ENCODE measurements at regions not wholly inside any gene's neighbourhood (a gene's known extent, or its start where the extent isn't known, plus 50 kb on each side); places are given as distances from the start of the nearest gene placed in this dataset.
"Not testable (repeated sequence)": the region's sequence is repeated elsewhere in the genome, so short reads cannot be mapped to it uniquely, and the experiment has no call there.

DNA sequence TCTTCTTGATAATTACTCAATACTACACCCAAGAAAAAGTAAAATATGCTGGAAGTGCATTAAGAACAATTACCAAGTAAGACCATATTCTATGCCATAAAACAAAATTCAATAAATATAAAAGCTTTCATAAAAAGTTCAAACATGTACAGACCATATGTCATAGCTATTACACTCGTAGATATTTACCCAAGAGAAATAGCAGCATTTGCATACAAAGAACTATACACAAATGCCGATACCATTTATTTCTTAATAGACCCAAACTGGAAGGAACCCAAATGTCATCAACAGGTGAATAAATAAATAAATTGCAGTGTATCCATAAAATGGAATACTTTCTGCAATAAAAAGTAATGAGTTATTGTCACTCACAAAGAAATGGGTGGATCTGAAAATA, 78.3 kb upstream of the SLC16A7 start:
- in situ Hi-C loops (cut with HindIII; ENCODE audit: low sequenced_read_pairs), result no loop called here

DNA sequence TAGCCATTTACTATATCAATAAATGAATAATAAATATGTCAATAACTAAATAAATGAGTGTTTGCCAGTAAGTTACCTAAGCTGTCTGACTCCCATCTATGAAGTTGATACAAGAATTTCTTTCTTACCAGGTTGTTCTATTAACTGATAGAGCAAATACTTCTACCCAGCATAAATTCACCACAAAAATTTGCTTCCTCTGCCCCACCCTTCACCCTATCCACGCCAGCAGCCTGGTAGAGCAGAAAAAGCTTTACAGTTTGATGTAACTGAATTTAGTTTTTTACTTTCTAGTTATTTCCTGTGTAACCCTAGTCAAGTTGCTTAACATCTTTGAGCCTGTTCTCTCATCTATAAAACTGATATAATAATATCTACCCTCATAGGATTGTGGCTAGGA, 94.9 kb upstream of the SLC16A7 start:
- DNase-seq (ENCODE audit: low spot score), result no peak

More for the DNA sequence above, 78.3 kb upstream of the SLC16A7 start:
- DNase-seq (ENCODE audit: low spot score), result no peak

DNA sequence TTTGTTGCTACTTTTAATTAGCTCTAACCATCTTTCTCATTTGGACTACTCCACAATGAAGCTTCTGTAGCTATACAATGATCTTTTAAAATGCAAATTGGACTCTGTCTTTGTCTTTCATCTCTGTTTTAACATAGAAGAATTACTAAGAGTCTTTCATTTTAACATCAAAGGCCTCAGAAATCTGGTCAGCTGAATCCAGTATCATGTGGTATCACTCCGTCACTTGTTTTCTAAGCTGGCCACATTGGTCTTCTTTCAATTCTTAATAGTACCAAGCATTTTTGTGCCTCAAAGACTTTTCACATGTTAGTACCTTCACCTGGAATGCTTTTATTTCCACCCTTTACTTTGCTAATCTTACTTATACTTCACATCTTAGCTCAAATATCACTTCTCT, 95.5 kb upstream of the SLC16A7 start:
- no peak for DNase-seq (ENCODE audit: low spot score)
- in situ Hi-C loops (cut with HindIII; ENCODE audit: low sequenced_read_pairs), result no loop called here

More for the DNA sequence above, 94.9 kb upstream of the SLC16A7 start:
- in situ Hi-C loops (cut with HindIII; ENCODE audit: low sequenced_read_pairs), result no loop called here

DNA sequence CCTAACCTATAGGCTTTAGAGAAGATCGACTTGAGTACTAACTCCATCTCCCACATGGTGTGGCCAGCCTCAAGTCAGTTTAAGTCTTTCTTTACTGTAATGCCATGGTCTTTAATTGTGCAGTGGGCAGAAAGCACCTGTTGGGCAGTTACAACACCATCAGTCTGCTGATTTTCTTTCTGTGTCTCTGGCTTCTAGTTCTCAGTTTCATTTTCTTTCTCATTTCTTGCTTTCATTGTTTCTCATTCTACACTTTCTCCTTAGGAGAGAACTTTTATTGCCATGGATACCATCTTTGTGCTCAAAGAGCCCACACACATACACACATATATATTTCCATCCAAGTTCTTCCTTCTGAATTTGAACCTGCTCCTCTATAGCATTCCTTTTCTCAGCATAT, 96.1 kb upstream of the SLC16A7 start:
- no peak for DNase-seq (ENCODE audit: low spot score)
- in situ Hi-C loops (cut with HindIII; ENCODE audit: low sequenced_read_pairs), result no loop called here

DNA sequence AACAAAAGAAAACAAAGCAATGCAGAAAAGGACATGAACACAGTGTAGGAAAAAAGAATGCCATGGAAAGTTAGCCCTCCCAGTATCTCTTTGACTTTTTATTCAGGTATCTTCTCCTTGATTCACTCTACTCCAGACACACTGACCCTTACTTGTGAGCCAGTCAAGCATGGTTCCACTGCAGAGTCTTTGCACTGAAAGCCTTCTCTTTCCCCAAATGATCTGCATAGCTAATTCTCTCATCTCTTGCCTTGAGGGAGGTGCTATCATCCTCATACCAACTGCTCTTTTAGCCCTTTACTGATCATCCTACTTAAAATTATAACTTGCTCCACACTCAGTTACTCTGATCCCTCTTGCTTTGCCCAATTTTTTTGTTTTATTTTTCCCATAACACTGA, 101.2 kb upstream of the SLC16A7 start:
- in situ Hi-C loops (cut with HindIII; ENCODE audit: low sequenced_read_pairs), result no loop called here
- no peak for DNase-seq (ENCODE audit: low spot score)

DNA sequence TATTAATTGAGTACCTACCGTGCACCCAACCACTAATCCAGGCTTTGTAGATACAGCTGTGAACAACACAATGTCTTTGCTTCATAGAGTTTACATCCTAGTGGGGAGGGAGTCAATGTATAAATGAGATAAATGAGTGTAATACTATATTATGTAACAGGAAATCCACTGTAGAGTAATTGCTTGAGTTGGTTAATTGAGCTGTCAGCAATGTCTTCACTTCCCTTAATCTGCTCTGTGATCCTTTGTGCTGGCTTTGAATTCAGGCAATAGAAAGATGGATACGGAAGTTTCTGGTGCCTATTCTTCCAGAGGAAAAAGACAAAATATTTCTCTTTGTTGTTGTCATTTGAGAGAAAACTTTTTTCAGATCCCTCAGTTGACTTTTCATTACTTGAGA, 104.0 kb upstream of the SLC16A7 start:
- DNase-seq (ENCODE audit: low spot score), result no peak
- in situ Hi-C loops (cut with HindIII; ENCODE audit: low sequenced_read_pairs), result no loop called here

DNA sequence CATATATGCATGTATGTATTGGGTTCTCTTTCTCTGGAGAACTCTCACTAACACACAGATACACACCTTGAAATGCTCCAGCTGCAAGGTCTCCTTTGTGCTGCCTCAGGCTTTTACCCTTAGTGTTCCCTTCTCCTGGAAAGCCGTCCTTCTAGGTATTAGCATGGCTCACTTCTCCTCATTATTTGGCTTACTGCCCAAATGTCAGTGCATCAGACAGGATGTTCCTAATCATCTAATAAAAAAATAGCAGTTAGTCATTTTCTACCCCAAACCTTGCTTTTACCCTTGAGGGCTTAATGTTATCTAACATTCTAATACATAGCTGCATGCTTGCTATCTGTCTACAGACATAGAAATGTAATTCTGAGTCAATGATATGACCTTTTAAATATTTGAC, 109.0 kb upstream of the SLC16A7 start:
- in situ Hi-C loops (cut with HindIII; ENCODE audit: low sequenced_read_pairs), result no loop called here
- DNase-seq (ENCODE audit: low spot score), result no peak

DNA sequence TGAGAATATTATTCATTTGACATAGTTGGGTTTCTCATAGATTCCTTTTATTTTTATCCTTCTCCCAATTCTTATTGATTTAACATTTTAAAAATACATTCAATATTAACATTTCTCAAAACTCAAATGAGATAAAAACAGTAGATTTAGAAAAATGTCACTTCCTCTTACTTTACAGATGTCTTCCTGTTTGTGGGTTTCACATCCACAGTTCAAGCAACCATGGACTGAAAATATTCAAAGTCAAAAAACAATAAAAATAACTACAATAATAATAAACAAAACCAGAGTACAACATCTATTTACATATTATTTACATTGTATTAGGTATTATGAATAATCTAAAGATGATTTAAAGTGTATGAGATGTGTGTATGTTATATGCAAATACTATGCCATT, 111.3 kb upstream of the SLC16A7 start:
- DNase-seq (ENCODE audit: low spot score), result no peak
- in situ Hi-C loops (cut with HindIII; ENCODE audit: low sequenced_read_pairs), result no loop called here

DNA sequence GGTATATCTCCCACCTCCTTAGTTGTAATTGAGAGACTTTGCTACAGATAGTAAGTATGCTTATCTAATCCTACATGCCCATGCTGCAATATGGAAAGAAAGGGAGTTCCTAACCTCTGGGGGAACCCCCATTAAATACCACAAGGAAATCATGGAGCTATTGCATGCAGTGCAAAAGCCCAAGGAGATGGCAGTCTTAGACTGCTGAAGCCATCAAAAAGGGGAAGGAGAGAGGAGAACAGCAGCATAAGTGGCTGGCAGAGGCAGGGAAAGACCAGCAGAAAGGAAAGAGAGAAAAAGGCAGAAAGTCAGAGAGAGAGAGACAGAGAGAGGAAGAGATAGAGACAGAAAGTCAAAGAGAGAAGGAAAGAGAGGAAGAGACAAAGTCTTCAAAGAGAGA, 121.6 kb upstream of the SLC16A7 start:
- in situ Hi-C loops (cut with HindIII; ENCODE audit: low sequenced_read_pairs); DNase-seq (ENCODE audit: low spot score): not testable (repeated sequence)

DNA sequence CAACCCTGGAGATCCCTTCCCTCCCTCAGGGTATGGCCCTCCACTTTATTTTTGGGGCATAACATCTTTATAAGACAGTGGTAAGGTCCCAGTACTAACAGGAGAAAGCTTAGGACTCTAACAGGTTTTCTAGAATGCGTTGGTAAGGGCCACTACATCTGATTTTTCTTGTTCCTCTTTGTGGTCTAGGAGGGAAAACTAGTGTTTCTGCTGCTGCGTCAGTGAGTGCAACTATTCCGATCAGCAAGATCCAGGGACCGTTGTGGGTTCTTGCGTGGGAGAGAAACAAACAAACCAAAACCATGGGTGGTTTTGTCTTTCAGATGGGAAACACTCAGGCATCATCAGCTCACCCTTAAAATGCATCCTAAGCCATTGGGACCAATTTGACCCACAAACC, 123.6 kb upstream of the SLC16A7 start:
- in situ Hi-C loops (cut with HindIII; ENCODE audit: low sequenced_read_pairs), result no loop called here
- no peak for DNase-seq (ENCODE audit: low spot score)

DNA sequence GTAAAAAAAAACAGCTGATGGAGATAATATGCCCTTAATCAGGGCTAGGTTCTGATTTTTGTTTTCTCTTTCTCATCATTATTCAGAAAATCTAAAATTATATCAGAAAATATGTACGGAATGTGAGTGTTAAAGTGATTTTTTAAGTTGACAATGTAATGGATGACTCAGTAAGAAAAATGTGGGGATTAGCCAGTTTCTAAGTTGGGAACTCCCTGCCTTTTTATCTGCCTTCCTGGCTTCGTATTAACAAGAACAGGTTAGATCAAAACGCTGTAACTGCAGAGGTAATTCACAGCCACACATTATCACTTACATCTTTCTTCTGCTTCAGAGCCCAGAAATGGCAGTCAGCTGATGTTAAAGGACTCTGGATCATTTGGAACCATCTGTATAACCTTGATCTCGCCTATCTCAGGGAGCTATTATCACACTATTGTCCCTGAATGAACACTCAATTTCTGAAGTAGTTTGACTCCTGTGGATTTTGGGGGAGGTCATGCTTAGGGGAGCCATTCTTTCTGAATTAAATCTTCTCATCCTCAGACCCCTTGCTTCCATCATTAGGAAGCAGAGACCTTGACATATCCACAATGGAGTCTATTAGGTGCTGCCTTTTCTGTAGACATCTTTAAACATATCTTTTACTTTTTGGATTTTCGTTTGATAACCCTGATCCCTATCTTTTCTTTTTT, 135.7 kb upstream of the SLC16A7 start:
- in situ Hi-C loops (cut with HindIII; ENCODE audit: low sequenced_read_pairs), result no loop called here
- no peak for DNase-seq (ENCODE audit: low spot score)

DNA sequence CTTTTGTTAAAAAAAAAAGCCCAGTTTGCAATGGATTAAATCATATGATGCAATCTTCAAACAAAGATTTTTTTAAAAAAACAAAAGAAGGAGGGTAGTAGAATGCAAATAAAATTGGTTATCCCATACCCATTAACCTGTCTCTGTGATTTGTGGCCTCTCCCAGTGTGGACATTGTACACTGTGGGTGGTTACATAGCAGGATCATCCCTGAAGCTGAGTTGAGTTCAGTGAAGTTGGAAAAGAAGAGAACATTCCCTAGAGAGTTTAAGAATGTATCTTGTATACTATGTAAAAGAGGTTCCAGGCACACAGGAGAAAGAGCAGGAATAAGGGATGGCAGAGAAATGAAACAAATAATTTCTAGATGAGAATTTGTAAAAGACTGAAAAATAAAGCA, 142.4 kb upstream of the SLC16A7 start:
- in situ Hi-C loops (cut with HindIII; ENCODE audit: low sequenced_read_pairs), result no loop called here
- no peak for DNase-seq (ENCODE audit: low spot score)

DNA sequence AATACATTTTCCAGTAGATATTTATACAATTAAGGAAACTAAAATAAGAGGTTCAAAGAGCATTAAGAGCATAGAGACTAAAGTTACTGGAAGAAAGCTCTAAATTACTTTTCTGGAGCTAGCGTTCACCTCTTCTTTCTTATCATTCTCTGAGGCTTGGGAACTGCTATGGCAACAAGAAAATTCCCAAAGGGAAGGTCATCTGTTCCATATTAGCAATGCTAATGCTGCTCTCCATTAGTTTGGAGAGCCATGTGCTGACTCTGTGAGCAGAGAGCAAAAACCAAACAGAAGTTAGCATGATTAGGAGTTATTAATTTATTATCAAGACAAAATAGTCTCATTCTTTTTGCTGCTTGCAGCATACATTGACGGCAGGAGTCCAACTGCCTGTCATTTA, 143.1 kb upstream of the SLC16A7 start:
- in situ Hi-C loops (cut with HindIII; ENCODE audit: low sequenced_read_pairs), result no loop called here
- no peak for DNase-seq (ENCODE audit: low spot score)

DNA sequence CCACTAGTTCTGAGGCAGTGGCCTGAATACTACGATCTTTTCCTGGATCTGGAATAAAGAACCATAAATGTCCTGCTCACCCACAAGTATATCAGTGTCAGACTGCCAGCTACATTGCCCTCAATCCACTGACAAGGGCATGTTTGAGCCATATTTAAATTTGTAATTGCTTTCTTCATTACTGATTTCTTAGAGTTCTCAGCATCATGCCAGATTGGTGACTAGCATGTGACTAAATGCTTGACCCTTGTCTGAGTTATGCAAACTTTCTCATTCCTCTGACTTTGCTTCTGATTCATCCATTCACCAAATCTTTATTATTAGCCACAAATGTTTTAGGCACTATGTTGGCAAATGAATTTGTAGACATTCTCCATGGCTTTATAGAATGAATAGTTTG, 143.6 kb upstream of the SLC16A7 start:
- in situ Hi-C loops (cut with HindIII; ENCODE audit: low sequenced_read_pairs), result no loop called here
- no peak for DNase-seq (ENCODE audit: low spot score)

DNA sequence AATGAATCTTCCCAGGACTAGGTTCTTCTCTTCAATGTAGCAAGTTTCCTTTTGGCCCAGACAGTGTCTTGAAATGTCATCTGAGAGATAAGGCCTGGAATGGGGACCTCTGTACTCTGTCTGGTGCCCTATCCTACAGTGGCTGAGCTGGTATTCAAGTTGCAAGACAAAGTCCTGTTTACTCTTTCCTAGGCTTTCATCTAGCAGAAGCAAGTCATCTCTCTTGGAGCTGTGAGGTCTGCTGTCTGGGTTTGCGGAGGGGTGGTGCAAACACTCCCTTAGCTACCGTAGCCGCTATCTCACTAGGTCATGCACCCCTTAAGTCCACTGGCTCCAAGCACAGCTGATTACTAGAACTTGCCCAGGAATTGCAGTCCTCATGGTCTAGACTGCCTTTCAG, 149.7 kb upstream of the SLC16A7 start:
- in situ Hi-C loops (cut with HindIII; ENCODE audit: low sequenced_read_pairs), result no loop called here
- no peak for DNase-seq (ENCODE audit: low spot score)

DNA sequence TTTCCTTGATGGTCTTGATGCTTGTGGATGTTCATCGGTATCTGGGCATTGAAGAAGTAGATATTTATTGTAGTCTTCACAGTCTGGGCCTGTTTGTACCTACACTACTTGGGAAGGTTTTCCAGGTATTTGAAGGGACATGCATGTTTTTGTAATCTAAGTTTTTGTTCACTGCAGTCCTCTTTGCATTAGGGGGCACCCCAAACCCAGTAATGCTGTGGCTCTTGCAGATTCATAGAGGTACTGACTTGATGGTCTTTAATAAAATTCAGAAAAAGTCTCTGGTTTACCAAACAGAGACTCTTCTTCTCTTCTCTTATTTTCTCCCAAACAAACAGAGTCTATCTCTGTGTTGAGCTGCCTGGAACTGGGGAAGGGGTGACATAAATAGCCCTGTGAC, 150.9 kb upstream of the SLC16A7 start:
- in situ Hi-C loops (cut with HindIII; ENCODE audit: low sequenced_read_pairs), result no loop called here
- DNase-seq (ENCODE audit: low spot score), result no peak

DNA sequence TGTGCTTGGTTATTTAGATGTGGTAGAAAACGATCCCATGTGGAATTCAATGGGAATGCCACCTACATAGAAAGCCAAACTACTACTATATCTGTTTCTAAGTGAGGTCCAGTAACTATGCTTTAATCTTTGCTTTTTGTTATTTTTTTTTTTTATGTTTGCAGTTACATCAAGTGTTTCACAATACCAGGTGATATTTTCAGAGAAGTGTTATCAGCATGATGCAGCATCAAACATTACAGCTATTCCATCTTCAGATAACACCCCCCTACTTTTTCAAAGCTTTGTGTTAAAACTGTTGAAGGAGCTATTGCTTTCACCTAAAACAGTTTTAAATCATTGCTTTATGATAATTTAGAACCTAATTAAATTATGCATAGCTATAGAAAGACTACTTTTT, 163.8 kb upstream of the SLC16A7 start:
- in situ Hi-C loops (cut with HindIII; ENCODE audit: low sequenced_read_pairs), result no loop called here
- DNase-seq (ENCODE audit: low spot score), result no peak

DNA sequence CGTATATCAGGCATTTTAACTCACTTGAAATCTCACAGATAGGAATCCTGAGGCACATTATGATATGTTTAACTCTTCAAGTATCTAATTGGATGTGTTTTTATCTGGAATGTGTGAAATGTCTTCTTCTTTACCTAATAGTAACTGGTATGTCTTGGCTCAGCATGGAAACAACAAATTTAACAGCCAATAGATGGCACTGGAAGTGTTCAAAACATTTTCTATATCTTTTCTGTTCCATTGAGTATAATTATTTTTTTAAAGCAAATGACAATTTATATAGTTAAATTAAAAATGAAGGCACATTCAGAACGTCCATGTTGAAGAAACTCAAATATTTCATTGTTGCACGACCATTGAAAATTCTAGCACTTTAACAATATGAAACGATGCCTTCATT, 164.6 kb upstream of the SLC16A7 start:
- no peak for DNase-seq (ENCODE audit: low spot score)

DNA sequence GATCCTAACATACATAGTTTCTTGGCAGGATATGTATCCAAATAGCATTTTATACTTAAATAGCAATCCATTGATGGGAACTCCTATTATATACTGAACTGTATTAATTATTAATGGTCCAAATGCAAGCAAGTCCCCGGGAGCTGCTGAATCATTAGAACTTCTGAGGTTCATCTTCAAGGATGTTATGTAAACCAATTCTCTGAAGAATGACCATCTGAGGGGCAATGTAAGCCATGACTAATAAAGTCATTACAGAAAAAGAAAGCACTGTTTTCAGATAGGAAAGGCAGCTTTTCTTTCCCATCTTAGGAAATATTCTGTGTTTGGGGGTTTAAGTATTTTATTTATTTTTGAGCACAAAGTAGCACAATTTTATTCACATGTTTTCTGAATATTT, 166.1 kb upstream of the SLC16A7 start:
- in situ Hi-C loops (cut with HindIII; ENCODE audit: low sequenced_read_pairs), result no loop called here
- no peak for DNase-seq (ENCODE audit: low spot score)

More for the DNA sequence above, 164.6 kb upstream of the SLC16A7 start:
- in situ Hi-C loops (cut with HindIII; ENCODE audit: low sequenced_read_pairs), result no loop called here

DNA sequence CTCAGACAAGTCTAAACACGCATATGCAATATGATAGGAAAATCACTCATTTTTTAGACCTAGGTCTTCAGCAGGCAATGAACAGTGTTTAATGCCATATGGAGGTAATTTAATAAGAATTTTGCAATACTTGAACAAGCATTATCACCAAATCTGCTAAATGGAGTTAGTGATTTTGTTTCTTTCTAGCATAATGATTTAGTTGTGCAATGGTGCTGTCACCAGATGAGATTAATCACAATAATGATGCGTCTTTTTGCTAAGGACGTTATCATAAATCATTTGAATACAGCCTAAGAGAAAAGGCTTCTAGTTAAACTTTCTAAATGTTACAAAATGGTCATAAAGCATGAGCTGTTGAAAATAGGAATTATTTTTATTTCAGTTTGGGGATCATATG, 170.0 kb upstream of the SLC16A7 start:
- in situ Hi-C loops (cut with HindIII; ENCODE audit: low sequenced_read_pairs), result no loop called here

DNA sequence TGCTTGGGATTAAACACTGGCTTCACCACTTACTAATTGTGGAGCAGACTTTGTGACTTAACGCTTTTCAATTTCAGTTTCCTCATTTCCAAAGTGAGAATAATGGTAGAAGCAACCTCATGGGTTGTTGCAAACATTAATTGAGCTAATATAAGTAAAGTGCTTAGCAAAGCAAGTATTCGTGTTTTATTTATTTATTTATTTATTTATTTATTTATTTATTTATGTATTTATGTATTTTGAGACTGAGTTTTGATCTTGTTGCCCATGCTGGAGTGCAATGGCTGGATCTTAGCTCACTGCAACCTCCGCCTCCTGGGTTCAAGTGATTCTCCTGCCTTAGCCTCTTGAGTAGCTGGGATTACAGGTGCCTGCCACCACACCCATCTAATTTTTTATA, 171.2 kb upstream of the SLC16A7 start:
- in situ Hi-C loops (cut with HindIII; ENCODE audit: low sequenced_read_pairs); DNase-seq (ENCODE audit: low spot score): not testable (repeated sequence)

More for the DNA sequence above, 170.0 kb upstream of the SLC16A7 start:
- DNase-seq (ENCODE audit: low spot score), result no peak

DNA sequence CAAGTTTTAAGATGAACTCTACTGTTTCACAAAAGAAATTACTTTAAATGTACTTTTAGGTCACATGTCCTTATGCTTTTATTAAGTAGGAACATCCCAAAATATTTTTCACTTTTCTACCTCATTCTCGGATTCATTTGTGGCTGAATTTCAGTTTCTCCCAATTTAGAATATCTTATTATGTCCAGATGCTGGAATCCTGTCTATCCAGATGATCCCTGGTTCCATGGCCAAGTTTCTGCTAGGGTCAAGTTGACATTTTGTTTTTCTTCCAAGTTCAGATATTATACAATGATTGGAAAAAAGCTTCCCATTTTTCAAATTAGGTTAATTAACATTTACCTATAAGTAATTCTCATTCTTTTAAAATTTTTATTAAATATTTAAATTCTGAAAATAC, 181.8 kb upstream of the SLC16A7 start:
- DNase-seq (ENCODE audit: low spot score), result no peak
- in situ Hi-C loops (cut with HindIII; ENCODE audit: low sequenced_read_pairs), result no loop called here

Measured in G401 (cell line).